LNCaP clone FGC (cell line): ENCODE measurements at regions not wholly inside any gene's neighbourhood (a gene's known extent, or its start where the extent isn't known, plus 50 kb on each side); places are given as distances from the start of the nearest gene placed in this dataset.
"Not testable (repeated sequence)": the region's sequence is repeated elsewhere in the genome, so short reads cannot be mapped to it uniquely, and the experiment has no call there.

Source experiments
- DNase-seq: peaks from one replicate; pipeline ENCODE4 v3.0.0-alpha.2; 2011; ENCODE audit warnings: low read depth
- H3K4me3 ChIP-seq: 2 replicates; pipeline ENCODE4 v1.5.1; 2011; ENCODE audit warnings: mild to moderate bottlenecking, low read depth, low read length, control low read depth
- TF ChIP-seq, protein P1 (sequence below): IDR thresholded peaks from 2 replicates; pipeline ENCODE4 v1.5.1; 2012; ENCODE audit warnings: mild to moderate bottlenecking; ENCODE audit not compliant: control insufficient read depth, insufficient read depth; ENCODE audit errors: extremely low read depth

DNA sequence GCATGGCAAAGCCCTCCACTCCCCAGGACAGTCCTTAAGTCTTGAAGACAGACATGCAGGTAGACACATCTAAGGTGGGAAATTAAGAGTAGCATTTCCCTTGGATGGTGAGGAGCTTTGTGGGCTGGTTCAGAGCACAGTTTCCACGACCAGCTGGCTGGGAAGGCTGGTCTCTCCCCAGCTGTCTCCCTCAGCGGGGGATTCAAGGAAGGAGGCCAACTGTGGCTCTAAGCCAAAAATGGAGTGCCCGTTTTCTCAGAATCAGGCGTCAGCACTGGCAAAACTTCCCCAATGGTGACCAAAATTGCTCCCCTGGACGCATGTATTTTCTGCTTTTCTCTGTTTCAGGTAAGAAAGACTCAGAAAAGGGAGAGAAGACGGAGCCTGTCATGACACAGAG lies 230.6 kb upstream of the FZD8 start:
- H3K4me3 ChIP-seq = no peak overlapping the region
- DNase-seq = no peak
- TF ChIP-seq, protein P1, sequence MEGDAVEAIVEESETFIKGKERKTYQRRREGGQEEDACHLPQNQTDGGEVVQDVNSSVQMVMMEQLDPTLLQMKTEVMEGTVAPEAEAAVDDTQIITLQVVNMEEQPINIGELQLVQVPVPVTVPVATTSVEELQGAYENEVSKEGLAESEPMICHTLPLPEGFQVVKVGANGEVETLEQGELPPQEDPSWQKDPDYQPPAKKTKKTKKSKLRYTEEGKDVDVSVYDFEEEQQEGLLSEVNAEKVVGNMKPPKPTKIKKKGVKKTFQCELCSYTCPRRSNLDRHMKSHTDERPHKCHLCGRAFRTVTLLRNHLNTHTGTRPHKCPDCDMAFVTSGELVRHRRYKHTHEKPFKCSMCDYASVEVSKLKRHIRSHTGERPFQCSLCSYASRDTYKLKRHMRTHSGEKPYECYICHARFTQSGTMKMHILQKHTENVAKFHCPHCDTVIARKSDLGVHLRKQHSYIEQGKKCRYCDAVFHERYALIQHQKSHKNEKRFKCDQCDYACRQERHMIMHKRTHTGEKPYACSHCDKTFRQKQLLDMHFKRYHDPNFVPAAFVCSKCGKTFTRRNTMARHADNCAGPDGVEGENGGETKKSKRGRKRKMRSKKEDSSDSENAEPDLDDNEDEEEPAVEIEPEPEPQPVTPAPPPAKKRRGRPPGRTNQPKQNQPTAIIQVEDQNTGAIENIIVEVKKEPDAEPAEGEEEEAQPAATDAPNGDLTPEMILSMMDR = no peak

DNA sequence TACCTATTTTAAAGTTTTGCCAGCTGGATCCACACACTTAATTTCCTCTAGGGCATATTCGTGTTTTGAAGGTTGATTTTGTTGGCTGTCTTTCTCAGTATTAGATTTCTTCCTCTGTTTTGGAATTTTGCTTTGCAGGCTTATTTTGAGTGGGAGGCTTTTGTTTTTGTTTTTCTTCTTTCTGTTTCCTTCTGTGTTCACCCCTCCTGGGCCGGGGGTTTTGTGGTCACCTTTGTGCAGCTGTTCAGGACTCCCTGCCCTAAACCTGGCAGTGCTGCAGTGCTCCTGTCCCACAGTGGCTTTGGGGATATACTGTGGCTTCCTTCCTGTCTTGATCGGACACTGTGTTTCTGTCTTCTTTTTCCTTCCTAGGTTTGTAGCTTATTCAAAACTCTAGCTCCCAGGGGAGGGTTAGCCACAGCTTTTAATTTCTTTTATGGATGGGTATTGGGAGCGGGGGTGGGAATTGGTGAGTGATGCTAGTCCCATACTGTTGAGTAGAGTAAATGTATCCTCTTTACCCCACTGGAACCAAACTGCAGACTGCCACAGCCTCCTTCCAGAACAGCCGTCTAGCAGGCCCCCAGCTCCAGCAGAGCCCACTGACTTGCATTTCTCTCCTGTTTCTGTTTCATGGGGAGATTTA lies 228.7 kb upstream of the FZD8 start:
- TF ChIP-seq, protein P1 = no peak
- no peak overlapping the region for H3K4me3 ChIP-seq
- DNase-seq = no peak

DNA sequence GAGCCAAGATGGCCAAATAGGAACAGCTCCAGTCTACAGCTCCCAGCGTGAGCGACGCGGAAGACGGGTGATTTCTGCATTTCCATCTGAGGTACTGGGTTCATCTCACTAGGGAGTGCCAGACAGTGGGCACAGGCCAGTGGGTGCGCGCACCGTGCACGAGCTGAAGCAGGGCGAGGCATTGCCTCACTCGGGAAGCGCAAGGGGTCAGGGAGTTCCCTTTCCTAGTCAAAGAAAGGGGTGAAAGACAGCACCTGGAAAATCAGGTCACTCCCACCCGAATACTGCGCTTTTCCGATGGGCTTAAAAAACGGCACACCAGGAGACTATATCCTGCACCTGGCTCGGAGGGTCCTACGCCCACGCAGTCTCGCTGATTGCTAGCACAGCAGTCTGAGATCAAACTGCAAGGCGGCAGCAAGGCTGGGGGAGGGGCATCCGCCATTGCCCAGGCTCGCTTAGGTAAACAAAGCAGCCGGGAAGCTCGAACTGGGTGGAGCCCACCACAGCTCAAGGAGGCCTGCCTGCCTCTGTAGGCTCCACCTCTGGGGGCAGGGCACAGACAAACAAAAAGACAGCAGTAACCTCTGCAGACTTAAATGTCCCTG lies 216.7 kb upstream of the FZD8 start:
- not testable (repeated sequence) for H3K4me3 ChIP-seq

DNA sequence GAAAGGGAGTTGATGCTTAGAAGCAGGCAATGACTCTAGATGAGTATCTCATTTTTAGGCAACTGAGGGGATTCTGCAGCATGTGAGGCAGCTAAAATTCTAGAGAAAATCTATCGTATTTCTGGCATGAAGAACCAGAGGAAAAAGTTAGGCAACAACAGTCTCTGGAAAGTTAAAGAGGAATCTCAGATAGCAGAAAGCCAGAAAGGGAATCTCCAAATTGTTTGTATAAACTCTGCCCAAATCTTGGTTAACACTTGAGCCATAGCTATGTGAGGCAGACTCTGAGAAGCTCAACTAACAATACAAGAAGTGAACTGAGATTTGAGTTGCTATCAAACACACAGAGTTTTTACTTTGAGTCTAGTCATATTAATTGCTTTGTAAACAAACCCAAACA lies 215.8 kb upstream of the FZD8 start:
- DNase-seq = no peak
- no peak overlapping the region for H3K4me3 ChIP-seq
- TF ChIP-seq, protein P1 = no peak

More for the DNA sequence above, 216.7 kb upstream of the FZD8 start:
- not testable (repeated sequence) for DNase-seq

DNA sequence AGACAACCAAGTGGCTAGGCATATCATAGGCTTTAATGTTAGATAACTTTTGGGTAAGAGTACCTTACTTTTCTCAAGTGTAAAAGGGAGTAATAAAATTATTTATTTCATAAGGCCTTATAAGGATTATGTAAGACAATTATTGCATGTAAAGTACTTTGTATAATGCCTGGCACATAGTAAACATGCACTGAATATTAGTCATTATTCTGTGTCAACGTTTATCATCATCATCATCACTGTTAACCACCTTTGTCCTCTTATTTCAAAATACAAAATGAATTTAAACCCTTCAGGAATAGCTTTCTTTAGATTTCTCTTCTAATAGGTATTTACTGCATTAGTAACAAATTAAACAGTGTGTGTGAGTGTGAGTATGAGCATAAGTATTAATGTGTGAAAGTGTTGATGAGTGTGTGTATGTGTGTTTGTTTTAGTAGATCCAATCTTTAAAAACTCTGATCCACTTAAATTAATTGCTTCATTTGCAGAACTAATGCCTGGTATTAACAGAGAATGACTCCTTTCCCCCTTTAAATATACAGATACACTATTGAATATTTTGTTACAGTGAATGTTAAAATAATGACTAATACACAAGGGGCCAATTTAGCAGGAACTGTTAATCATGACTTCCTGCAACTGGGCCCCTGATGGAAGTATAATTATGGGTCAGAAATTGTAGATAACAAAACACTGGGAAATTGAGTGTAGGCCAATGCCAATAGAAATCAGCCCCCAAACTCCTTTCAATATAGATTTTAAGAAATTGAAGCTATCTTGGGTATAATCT lies 213.3 kb upstream of the FZD8 start:
- no peak overlapping the region for H3K4me3 ChIP-seq
- TF ChIP-seq, protein P1 = no peak
- DNase-seq = no peak

DNA sequence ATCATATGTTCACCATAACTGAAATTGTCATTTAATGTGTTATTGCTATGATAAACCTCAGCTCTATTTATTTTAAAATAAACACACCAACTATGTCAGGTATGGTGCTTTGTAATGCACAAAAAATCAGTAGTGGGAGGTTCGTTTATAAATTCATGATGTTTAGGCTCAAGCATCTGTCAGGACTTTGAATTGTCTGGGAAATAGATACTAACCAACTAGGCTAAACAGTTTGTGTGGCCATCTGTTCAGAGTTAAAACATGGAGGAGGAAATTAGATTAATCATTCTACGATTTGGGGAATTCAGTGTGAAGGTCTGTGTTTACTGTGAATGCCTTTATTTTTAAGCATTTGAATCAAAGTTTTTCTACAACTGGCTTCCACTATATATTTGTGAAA lies 212.6 kb upstream of the FZD8 start:
- H3K4me3 ChIP-seq = no peak overlapping the region
- DNase-seq = no peak
- TF ChIP-seq, protein P1 = no peak

DNA sequence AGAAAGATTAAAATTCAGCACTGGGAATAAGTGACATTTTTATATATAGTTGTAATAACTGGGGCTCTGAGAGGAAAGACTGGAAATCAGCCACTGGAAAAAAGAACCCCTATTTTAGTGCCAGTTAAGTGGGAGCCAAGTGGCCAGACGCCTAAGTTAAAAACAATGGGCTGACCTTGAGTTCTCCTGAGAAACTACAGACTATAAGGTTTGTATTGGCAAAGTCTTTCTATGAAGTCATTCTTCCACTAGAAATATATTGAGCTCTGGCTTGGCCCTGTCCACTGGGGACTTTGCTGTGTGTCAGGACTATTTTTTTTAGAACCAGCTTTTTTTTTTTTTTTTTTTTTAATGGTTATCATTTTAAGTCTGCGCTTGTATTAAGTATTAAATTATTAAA lies 210.6 kb upstream of the FZD8 start:
- no peak for DNase-seq
- TF ChIP-seq, protein P1 = no peak
- H3K4me3 ChIP-seq = no peak overlapping the region
